ENCODE measurements at regions not wholly inside any gene's neighbourhood (a gene's known extent, or its start where the extent isn't known, plus 50 kb on each side); places are given as distances from the start of the nearest gene placed in this dataset.

- no peaks in the 10 kb centered on the region for H3F3A ChIP-seq (ENCODE audit: insufficient read depth, low read length)
Observed at GRCh38 chr1:18580047-18580446, 50.6 kb upstream of the PAX7 start.

GRCh38 chr1:18580691-18581419 is 49.8 kb upstream of the PAX7 start:
- Histone ChIP-seq H2AFZ (ENCODE audit: low read length) (no peak overlapping the region), H3K27ac (ENCODE audit: low read depth, low read length, poor library complexity, severe bottlenecking) (no peak overlapping the region), H3K4me1 (ENCODE audit: insufficient read depth, low read length, severe bottlenecking) (no peaks in the 10 kb centered on the region), H3K27me3 (ENCODE audit: insufficient read depth, low read length) (0 out of 2 replicates have a peak, but pooled peaks cover 3% of the 10 kb centered on the region), H3K4me3 (ENCODE audit: low read depth, low read length, poor library complexity, severe bottlenecking) (no peak overlapping the region), H3K9me3 (ENCODE audit: low read length) (no peaks in the 10 kb centered on the region), H3K9me2 (ENCODE audit: low read depth, low read length) (no peaks in the 10 kb centered on the region), H4K20me1 (ENCODE audit: insufficient read depth, low read length) (no peaks in the 10 kb centered on the region), H3K4me2 (ENCODE audit: low read length) (no peak overlapping the region), H3F3A (ENCODE audit: insufficient read depth, low read length) (no peaks in the 10 kb centered on the region), H3K79me2 (ENCODE audit: insufficient read depth, low read length) (no peaks in the 10 kb centered on the region), H3K36me3 (ENCODE audit: insufficient read depth, low read length) (no peaks in the 10 kb centered on the region), H3K9ac (ENCODE audit: low read length) (no peak overlapping the region)
- TF ChIP-seq EZH2 (IDR thresholded peaks at IDR 0.05; ENCODE audit: borderline replicate concordance, low read length) = no peak
- no peak for TF ChIP-seq CTCF (IDR thresholded peaks at IDR 0.05; ENCODE audit: low read length)

More at GRCh38 chr1:18580047-18580446, 50.6 kb upstream of the PAX7 start:
- Histone ChIP-seq H3K9me3 (ENCODE audit: low read length) (no peaks in the 10 kb centered on the region), H3K4me2 (ENCODE audit: low read length) (no peak overlapping the region), H3K9me2 (ENCODE audit: low read depth, low read length) (no peaks in the 10 kb centered on the region), H3K4me1 (ENCODE audit: insufficient read depth, low read length, severe bottlenecking) (no peaks in the 10 kb centered on the region), H3K9ac (ENCODE audit: low read length) (no peak overlapping the region), H3K27me3 (ENCODE audit: insufficient read depth, low read length) (no peaks in the 10 kb centered on the region), H2AFZ (ENCODE audit: low read length) (no peak overlapping the region), H4K20me1 (ENCODE audit: insufficient read depth, low read length) (no peaks in the 10 kb centered on the region), H3K27ac (ENCODE audit: low read depth, low read length, poor library complexity, severe bottlenecking) (no peak overlapping the region), H3K36me3 (ENCODE audit: insufficient read depth, low read length) (no peaks in the 10 kb centered on the region), H3K79me2 (ENCODE audit: insufficient read depth, low read length) (no peaks in the 10 kb centered on the region), H3K4me3 (ENCODE audit: low read depth, low read length, poor library complexity, severe bottlenecking) (no peak overlapping the region)
- TF ChIP-seq EZH2 (IDR thresholded peaks at IDR 0.05; ENCODE audit: borderline replicate concordance, low read length) (no peak), CTCF (IDR thresholded peaks at IDR 0.05; ENCODE audit: low read length) (no peak)
